SK-N-SH (cell line): ENCODE measurements at regions not wholly inside any gene's neighbourhood (a gene's known extent, or its start where the extent isn't known, plus 50 kb on each side); places are given as distances from the start of the nearest gene placed in this dataset.

Source experiments
- CHD2 ChIP-seq: fragments of 150-350 bp; IDR thresholded peaks from 2 replicates; pipeline ENCODE4 v1.6.1; 2018; ENCODE audit warnings: low read length; ENCODE audit not compliant: partially characterized antibody
- EP300 ChIP-seq, 2 experiments: IDR thresholded peaks; 2 replicates each; pipeline versions ENCODE4 v1.4.0 to v1.6.1; 2012; ENCODE audit warnings: borderline replicate concordance in 1 of 2, low read depth in 1 of 2, low read length in 1 of 2
- FOXM1 ChIP-seq: IDR thresholded peaks from 2 replicates; pipeline ENCODE4 v1.4.0; 2012; ENCODE audit warnings: low read depth, mild to moderate bottlenecking
- TF ChIP-seq, protein P1 (sequence below): fragments of 200-600 bp; sonication (generic); IDR thresholded peaks from 2 replicates; pipeline ENCODE4 v1.6.1; 2017; ENCODE audit warnings: antibody characterized with exemption, mild to moderate bottlenecking, moderate library complexity
- TF ChIP-seq, protein P2 (sequence below): IDR thresholded peaks from 2 replicates; pipeline ENCODE4 v1.6.1; 2012; ENCODE audit warnings: mild to moderate bottlenecking, low read depth, low read length, moderate library complexity
- TF ChIP-seq, protein P3 (sequence below): IDR thresholded peaks from 2 replicates; pipeline ENCODE4 v1.4.0; 2012; ENCODE audit warnings: low read depth
- TF ChIP-seq, protein P4 (sequence below): IDR thresholded peaks from 2 replicates; pipeline ENCODE4 v1.4.0; 2012; ENCODE audit warnings: low read depth, borderline replicate concordance

DNA sequence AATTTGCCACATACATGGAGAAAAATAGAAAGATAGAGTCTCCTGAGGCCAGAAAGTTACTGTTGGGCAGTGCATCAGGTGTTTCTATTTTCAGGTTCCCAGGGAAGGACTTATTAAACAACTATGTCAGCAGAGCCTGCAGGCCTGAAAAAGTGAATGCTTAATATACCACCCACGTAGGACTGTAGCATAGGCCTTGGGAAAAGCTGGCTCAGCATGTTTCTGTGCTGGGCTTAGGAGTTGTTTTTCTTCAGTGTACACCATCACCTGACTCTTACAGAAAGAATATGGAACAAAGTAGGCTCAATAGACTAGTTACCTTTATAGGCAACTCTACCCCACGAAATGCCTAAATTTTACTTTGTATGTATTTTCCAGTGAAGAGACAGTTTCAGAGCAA, 1385.9 kb downstream of the FAM133A start:
- TF ChIP-seq, protein P1, sequence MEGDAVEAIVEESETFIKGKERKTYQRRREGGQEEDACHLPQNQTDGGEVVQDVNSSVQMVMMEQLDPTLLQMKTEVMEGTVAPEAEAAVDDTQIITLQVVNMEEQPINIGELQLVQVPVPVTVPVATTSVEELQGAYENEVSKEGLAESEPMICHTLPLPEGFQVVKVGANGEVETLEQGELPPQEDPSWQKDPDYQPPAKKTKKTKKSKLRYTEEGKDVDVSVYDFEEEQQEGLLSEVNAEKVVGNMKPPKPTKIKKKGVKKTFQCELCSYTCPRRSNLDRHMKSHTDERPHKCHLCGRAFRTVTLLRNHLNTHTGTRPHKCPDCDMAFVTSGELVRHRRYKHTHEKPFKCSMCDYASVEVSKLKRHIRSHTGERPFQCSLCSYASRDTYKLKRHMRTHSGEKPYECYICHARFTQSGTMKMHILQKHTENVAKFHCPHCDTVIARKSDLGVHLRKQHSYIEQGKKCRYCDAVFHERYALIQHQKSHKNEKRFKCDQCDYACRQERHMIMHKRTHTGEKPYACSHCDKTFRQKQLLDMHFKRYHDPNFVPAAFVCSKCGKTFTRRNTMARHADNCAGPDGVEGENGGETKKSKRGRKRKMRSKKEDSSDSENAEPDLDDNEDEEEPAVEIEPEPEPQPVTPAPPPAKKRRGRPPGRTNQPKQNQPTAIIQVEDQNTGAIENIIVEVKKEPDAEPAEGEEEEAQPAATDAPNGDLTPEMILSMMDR: no peak
- TF ChIP-seq, protein P2, sequence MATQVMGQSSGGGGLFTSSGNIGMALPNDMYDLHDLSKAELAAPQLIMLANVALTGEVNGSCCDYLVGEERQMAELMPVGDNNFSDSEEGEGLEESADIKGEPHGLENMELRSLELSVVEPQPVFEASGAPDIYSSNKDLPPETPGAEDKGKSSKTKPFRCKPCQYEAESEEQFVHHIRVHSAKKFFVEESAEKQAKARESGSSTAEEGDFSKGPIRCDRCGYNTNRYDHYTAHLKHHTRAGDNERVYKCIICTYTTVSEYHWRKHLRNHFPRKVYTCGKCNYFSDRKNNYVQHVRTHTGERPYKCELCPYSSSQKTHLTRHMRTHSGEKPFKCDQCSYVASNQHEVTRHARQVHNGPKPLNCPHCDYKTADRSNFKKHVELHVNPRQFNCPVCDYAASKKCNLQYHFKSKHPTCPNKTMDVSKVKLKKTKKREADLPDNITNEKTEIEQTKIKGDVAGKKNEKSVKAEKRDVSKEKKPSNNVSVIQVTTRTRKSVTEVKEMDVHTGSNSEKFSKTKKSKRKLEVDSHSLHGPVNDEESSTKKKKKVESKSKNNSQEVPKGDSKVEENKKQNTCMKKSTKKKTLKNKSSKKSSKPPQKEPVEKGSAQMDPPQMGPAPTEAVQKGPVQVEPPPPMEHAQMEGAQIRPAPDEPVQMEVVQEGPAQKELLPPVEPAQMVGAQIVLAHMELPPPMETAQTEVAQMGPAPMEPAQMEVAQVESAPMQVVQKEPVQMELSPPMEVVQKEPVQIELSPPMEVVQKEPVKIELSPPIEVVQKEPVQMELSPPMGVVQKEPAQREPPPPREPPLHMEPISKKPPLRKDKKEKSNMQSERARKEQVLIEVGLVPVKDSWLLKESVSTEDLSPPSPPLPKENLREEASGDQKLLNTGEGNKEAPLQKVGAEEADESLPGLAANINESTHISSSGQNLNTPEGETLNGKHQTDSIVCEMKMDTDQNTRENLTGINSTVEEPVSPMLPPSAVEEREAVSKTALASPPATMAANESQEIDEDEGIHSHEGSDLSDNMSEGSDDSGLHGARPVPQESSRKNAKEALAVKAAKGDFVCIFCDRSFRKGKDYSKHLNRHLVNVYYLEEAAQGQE: no peak
- TF ChIP-seq EP300 (IDR thresholded peaks at IDR 0.05; ENCODE audit: borderline replicate concordance in 1 of 2, low read depth in 1 of 2, low read length in 1 of 2): no peak
- TF ChIP-seq, protein P3, sequence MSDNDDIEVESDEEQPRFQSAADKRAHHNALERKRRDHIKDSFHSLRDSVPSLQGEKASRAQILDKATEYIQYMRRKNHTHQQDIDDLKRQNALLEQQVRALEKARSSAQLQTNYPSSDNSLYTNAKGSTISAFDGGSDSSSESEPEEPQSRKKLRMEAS: no peak
- no peak for TF ChIP-seq FOXM1
- TF ChIP-seq, protein P4, sequence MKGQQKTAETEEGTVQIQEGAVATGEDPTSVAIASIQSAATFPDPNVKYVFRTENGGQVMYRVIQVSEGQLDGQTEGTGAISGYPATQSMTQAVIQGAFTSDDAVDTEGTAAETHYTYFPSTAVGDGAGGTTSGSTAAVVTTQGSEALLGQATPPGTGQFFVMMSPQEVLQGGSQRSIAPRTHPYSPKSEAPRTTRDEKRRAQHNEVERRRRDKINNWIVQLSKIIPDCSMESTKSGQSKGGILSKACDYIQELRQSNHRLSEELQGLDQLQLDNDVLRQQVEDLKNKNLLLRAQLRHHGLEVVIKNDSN: no peak
- no peak for TF ChIP-seq CHD2
